HG03175 (cell line): ENCODE measurements at regions not wholly inside any gene's neighbourhood (a gene's known extent, or its start where the extent isn't known, plus 50 kb on each side); places are given as distances from the start of the nearest gene placed in this dataset.
"Not testable (repeated sequence)": the region's sequence is repeated elsewhere in the genome, so short reads cannot be mapped to it uniquely, and the experiment has no call there.

ENCODE experiments used
- ATAC-seq: cut with Tn5 transposase; IDR thresholded peaks from one replicate; pipeline ENCODE4 v1.9.1; 2021; ENCODE audit warnings: mild to moderate bottlenecking, moderate library complexity; ENCODE audit not compliant: unreplicated experiment

GRCh38 chr2:58796239-58796910, 555.2 kb upstream of the FANCL start:
- ATAC-seq: no peak

- ATAC-seq: no peak
Measured at GRCh38 chr2:58794916-58795315, 553.8 kb upstream of the FANCL start.

GRCh38 chr2:58794103-58794502, 553.0 kb upstream of the FANCL start:
- no peak for ATAC-seq

GRCh38 chr2:58788402-58788801, 547.3 kb upstream of the FANCL start:
- peak; percentile 61 for ATAC-seq

- no peak for ATAC-seq
Measured at GRCh38 chr2:58770846-58771245, 529.7 kb upstream of the FANCL start.

GRCh38 chr2:58769864-58770234, 528.7 kb upstream of the FANCL start:
- ATAC-seq: no peak

GRCh38 chr2:58769111-58769863, 528.2 kb upstream of the FANCL start:
- ATAC-seq: no peak

- ATAC-seq: no peak
Measured at GRCh38 chr2:58768715-58769080, 527.6 kb upstream of the FANCL start.

- ATAC-seq: no peak
Measured at GRCh38 chr2:58767828-58768714, 526.9 kb upstream of the FANCL start.

GRCh38 chr2:58764338-58765104, 523.4 kb upstream of the FANCL start:
- no peak for ATAC-seq

GRCh38 chr2:58762176-58762781, 521.2 kb upstream of the FANCL start:
- peak; percentile 75 for ATAC-seq

GRCh38 chr2:58757971-58758370, 516.8 kb upstream of the FANCL start:
- no peak for ATAC-seq

- ATAC-seq: no peak
Measured at GRCh38 chr2:58756336-58756735, 515.2 kb upstream of the FANCL start.

- ATAC-seq: not testable (repeated sequence)
Measured at GRCh38 chr2:58752507-58752906, 511.4 kb upstream of the FANCL start.

GRCh38 chr2:58751676-58752075, 510.6 kb upstream of the FANCL start:
- not testable (repeated sequence) for ATAC-seq

- no peak for ATAC-seq
Measured at GRCh38 chr2:58749041-58749440, 507.9 kb upstream of the FANCL start.

- ATAC-seq: not testable (repeated sequence)
Measured at GRCh38 chr2:58745334-58745733, 504.2 kb upstream of the FANCL start.

- ATAC-seq: no peak
Measured at GRCh38 chr2:58740426-58740825, 499.3 kb upstream of the FANCL start.

GRCh38 chr2:58739033-58739432, 497.9 kb upstream of the FANCL start:
- ATAC-seq: no peak

- ATAC-seq: no peak
Measured at GRCh38 chr2:58734365-58734764, 493.2 kb upstream of the FANCL start.
